Right lobe of liver (tissue), 4 donors: ENCODE measurements at regions not wholly inside any gene's neighbourhood (a gene's known extent, or its start where the extent isn't known, plus 50 kb on each side); places are given as distances from the start of the nearest gene placed in this dataset.
"Not testable (repeated sequence)": the region's sequence is repeated elsewhere in the genome, so short reads cannot be mapped to it uniquely, and the experiment has no call there.

Experiments
- CTCF ChIP-seq, 4 donors: fragments of 200-600 bp in 3 of 4; fragments of 450-650 bp in 1 of 4; IDR thresholded peaks; one replicate each; pipeline versions ENCODE4 v1.5.1 to v1.8.0; 2016 to 2022; ENCODE audit warnings: antibody characterized with exemption in 4 of 4, mild to moderate bottlenecking in 2 of 4
- POLR2A ChIP-seq: fragments of 450-650 bp; IDR thresholded peaks from one replicate; pipeline ENCODE4 v1.6.1; 2017; ENCODE audit warnings: antibody characterized with exemption, mild to moderate bottlenecking
- donor health status: DM: no; HTN: no; CAD: no.
- donor health status: DM: no; HTN: no; CAD: no.
- donor health status: DM: no; HTN: yes; CAD: no.

- TF ChIP-seq CTCF (IDR thresholded peaks at IDR 0.05); POLR2A: not testable (repeated sequence)
Measured at GRCh38 chr16:21510869-21511255, 88.5 kb upstream of the METTL9 start.
